ENCODE measurements at regions not wholly inside any gene's neighbourhood (a gene's known extent, or its start where the extent isn't known, plus 50 kb on each side); places are given as distances from the start of the nearest gene placed in this dataset.

DNA sequence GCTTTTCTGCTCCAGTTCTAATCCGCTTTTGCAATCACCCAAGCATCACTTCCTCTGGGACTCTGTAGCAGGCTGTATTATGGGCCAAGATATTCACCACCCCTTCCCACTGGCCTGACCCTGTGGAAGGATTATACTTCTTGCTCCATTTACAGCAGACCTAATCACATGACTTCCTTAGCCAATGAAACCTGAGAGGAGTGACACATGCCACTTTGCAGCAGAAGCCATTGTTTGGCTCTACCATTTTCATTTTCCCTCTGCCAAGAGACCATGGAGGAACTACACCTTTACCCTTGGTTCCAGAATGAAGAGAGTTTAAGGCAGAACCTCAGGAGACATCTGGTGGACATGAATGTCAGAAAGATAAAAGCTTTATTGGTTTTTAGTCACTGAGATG is 134.9 kb upstream of the HSD17B12 start:
- DNase-seq (ENCODE audit: low read depth) = no peak

GRCh38 chr11:43546561-43547429 is 133.7 kb upstream of the HSD17B12 start:
- DNase-seq (ENCODE audit: low read depth) = no peak

DNA sequence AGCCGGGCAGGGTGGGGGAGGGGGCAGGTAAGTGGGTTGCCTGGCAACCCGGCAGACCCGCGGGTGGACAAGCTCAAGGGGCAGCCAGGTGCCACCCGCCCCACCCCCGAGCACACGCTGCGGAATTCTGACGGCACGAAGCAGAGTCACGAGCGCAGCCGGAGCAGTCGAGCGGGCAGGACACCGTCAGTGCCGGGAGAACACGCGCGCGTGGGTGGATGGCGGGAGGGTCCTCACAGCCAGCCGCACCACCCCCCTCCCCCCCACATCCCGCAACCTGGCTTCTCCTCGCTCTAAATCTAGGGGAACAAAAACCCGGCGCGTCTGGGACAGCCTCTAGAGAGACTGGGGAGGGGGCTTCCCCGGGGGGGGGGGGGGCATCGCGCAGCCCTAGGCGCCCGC is 133.1 kb upstream of the HSD17B12 start:
- DNase-seq (ENCODE audit: low read depth) = no peak

DNA sequence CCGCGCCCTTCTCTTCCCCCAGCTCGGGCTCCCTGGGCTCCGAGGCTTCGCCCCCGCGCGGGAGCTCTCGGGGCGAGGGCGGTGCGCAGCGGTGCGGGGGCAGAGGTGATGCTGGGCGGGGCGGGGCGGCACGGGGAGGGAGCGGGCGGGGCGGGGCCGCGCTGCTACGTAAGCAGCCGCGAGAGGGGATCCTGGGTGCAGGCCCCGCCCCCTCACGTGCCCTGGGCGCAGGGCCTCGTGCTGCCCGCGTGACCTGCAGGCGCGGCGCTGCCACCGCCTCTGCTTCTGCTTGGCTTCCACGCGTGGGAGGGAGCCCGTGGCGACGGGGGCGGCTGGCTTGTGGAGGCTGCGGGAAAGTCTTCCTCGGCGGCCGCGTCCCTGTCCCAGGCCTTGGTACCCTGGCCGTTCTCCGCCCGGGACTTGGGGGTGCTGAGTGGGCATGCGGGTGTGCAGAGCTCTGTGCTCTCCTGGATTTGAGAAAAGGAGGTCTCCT is 132.6 kb upstream of the HSD17B12 start:
- no peak for DNase-seq (ENCODE audit: low read depth)

DNA sequence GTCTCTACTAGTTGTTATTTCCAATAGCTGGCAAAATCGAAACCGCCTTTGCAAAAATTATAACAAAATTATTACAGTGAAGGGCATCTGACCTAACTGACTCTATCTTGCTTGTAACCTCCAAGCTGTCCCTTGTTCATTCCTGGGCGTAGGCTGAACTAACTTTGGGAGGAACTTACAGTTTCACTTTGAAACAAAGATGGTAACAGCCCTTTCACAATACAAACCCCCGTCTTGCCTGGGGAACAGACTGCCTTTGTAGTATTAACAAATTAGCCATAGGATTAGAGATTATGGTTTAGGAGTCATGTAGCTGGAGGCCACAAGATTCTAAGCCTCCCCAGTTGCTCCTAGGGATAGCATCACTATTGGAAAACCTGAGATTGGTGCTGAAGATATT is 131.6 kb upstream of the HSD17B12 start:
- no peak for DNase-seq (ENCODE audit: low read depth)

GRCh38 chr11:43549624-43550023 is 130.9 kb upstream of the HSD17B12 start:
- DNase-seq (ENCODE audit: low read depth) = no peak

GRCh38 chr11:43550714-43551113 is 129.8 kb upstream of the HSD17B12 start:
- no peak for DNase-seq (ENCODE audit: low read depth)

- DNase-seq (ENCODE audit: low read depth) = no peak
Measured at GRCh38 chr11:43554148-43554473, 126.4 kb upstream of the HSD17B12 start.

- DNase-seq (ENCODE audit: low read depth) = no peak
Measured at GRCh38 chr11:43555186-43555585, 125.4 kb upstream of the HSD17B12 start.

GRCh38 chr11:43555816-43556611 is 124.5 kb upstream of the HSD17B12 start:
- DNase-seq (ENCODE audit: low read depth) = no peak

- DNase-seq (ENCODE audit: low read depth) = no peak
Measured at GRCh38 chr11:43556612-43557375, 123.7 kb upstream of the HSD17B12 start.

- DNase-seq (ENCODE audit: low read depth) = no peak
Measured at GRCh38 chr11:43557553-43558110, 122.9 kb upstream of the HSD17B12 start.

DNA sequence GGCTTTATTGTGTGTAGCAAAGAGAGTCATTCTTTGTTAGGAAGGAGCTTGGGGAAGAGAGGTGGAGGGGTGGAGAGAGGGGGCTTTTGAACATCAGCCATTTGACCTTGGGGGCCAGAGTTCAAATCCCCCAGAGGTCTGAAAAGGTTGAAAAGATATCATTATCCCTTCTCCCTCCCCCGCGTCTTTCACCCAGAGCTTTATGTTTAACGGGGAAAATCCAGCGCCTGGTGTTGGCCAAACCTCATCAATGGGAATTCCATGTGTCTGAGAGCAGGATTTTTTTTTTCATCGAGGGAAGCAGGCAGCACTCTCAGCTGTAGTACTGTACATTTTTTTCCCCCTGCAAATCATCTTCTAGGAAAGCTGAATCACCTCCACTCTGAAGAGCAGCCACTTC is 122.4 kb upstream of the HSD17B12 start:
- DNase-seq (ENCODE audit: low read depth) = no peak

- DNase-seq (ENCODE audit: low read depth) = no peak
Measured at GRCh38 chr11:43558556-43559127, 121.9 kb upstream of the HSD17B12 start.

- DNase-seq (ENCODE audit: low read depth) = no peak
Measured at GRCh38 chr11:43561832-43562231, 118.7 kb upstream of the HSD17B12 start.

GRCh38 chr11:43567396-43567975 is 113.1 kb upstream of the HSD17B12 start:
- no peak for DNase-seq (ENCODE audit: low read depth)

DNA sequence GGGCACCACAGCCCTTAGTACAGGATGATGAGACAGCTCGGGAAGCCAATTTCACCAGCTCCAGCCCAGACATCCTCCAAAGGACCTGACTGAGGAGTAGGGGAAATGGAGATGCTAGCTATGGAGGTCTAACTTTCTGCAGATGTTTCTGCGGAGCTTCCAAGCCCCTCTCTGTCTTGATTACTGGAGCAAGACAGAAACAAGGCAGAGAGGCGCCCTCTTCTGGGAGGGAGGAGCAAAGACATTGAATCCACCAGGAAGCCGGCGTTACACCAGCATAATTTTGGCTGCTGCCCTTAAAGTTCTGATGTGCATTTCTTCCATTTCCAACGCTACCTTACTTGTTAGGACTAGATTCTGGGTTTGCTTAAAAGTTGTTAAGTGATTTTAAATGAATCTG is 107.3 kb upstream of the HSD17B12 start:
- DNase-seq (ENCODE audit: low read depth) = no peak

DNA sequence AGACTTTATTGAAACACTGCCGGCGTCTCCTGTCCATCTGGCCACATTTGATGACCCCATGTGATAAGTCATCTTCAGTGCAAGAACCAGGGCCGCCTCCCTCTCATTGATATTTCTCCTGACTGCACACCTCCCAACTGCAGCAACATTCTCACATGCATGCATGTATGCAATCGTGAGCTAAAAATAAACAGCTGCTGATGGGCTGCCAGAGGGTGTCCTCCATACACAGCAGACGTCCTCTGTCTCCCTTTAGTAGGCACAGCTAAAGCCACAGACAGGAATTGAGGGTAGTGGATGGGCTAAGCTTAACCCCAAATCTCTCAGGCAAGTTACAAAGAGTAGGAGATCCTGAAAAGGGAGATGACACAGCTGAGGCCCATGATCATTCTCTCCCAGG is 106.7 kb upstream of the HSD17B12 start:
- no peak for DNase-seq (ENCODE audit: low read depth)

DNA sequence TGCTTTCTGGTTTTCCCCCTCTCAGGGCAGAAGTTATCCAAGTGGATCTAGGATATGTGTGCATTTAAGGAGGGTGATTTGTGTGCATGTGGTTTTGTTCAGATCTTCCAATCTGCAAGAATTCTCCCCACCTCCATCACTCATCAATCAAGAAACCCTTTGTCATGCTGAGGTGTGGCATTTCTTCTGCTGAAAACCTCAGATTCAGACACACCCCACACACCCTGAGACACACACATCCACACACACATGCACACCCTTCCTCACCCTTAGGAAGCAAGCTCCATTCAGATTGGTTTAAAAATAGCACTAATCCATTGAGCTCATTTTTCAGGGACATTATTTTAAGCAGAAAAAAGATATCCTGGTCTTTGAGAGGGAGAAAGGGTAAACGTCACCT is 106.1 kb upstream of the HSD17B12 start:
- no peak for DNase-seq (ENCODE audit: low read depth)

GRCh38 chr11:43574949-43575912 is 105.3 kb upstream of the HSD17B12 start:
- no peak for DNase-seq (ENCODE audit: low read depth)

All from activated T-cell treated with anti-CD3 and anti-CD28 coated beads for 24 hours (primary cell).